CD4-positive, alpha-beta T cell treated with Interleukin-10 for 1 hour (primary cell): ENCODE measurements at regions not wholly inside any gene's neighbourhood (a gene's known extent, or its start where the extent isn't known, plus 50 kb on each side); places are given as distances from the start of the nearest gene placed in this dataset.
"Not testable (repeated sequence)": the region's sequence is repeated elsewhere in the genome, so short reads cannot be mapped to it uniquely, and the experiment has no call there.

Experiments used
- DNase-seq: peaks from one replicate; pipeline ENCODE4 v3.0.0-alpha.2; 2020

DNA sequence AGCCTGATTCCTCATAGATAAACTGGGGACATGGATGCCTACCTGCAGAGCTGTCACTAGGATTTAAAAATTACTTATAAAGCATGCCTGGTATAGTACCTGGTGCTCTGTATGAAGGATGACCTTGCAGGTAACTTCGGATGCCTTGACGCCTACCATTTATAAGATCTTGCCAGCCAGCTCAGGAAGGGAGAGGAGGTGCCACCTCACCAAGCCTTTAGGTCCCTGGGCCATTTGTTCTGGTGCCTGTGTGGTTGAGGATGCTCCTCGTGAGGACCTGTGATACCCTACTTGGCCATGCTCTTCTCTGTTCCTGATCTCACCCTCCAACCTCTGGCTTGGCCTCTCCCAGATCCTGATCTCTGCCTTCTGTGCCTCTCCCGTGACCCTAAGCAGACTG is 85.2 kb downstream of the FDX1 start:
- no peak for DNase-seq

DNA sequence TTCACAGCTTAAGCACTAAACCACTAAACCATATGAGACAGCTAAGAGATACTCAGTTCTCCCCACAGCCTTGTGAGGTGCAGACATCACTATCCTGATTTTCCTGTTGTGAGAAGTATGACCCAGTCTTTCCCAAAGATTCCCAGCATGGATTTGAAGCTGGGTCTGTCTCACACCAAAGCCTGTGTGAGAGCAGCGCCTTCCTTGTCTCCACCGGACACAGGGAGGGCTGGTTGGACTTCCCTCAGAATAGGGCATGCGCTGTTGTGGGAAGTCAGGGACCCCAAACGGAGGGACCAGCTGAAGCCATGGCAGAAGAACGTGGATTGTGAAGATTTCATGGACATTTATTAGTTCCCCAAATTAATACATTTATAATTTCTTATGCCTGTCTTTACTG is 87.6 kb downstream of the FDX1 start:
- not testable (repeated sequence) for DNase-seq

DNA sequence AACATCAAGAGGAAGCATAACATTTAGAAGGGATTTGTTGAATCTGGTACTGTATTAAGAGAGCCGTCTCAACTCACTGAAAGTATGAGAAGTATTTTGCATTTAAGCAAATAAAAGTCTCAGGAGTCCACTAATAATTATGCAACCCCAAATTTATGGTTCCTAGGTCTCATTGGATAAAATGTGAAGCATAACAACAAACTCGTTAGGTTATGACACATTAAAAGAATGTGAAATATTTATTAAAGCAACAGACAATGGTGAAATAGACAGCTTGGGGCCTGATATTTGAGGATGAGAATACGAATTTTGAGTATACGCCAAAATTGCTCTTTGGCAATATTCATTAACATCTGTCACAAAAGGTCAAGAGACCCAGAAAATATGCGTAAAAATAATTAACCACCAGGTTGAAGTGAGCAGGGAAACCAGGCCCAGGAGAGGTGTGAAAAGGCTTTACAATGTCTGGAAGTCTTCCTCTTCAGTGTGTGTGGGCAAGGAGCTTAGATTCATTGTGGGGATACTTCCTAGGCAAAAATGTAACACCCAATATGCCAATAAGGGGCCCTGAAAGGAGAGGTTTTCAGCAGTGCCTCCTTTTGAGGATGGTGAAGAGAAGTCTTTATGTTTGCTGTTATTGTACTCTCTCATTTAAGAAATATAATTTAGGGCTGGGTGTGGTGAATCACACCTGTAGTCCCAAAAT is 89.2 kb downstream of the FDX1 start:
- DNase-seq: no peak

DNA sequence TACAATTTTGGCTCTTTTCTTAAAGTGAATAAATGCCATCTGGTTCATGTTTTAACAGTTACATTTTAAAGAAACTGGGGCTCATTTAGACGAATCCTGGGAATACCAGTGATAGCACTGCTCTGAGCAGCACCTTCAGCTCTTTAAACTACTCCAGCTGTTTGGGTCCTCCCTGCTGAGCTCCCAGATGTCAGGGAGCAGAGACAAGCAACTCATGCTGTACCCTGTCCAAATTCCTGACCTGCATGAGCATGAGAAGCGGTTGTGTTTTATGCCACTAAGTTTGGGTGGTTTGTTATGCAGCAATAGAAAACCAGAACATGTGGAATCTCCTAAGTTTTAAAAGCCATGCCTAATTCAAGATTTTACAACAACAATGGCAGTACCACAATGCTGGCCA is 90.0 kb downstream of the FDX1 start:
- DNase-seq: no peak

DNA sequence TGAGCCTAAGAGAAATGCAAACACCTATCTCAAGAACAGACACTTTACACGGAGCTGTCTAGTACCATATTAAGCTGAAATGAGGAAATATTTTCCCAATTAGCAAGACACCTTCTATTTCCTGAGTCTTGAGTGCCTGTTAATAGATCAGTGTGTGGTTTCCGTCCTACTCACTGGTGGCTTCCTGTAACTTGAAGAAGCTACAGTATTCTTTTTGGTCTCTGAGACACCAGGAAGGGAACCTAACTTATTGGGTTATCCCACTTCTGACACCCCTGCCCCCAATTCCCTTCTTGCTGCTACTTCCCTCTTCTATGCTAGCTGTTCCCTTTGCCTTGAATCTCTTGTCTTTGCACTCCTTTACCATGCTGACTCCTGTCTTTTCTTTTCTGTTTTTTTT is 92.7 kb downstream of the FDX1 start:
- DNase-seq: peak; percentile 24

DNA sequence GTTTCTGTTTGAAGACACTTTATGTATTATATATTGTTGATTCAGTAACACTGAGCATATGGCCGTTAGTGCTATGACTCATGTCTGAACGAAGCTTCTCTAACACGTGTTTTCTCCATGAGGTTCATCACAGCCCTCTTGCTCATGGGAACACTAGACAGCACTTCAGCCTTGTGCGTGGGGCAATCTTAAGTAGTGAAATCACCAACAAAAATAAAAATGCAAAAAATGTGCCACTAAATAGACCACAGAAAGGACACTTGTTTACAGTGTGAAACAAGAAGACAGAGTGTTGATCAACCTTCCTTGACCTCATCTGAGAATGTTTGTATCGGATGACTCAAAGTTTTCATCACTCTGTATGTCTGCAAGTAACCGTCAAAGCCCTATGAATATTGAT is 94.5 kb downstream of the FDX1 start:
- no peak for DNase-seq

DNA sequence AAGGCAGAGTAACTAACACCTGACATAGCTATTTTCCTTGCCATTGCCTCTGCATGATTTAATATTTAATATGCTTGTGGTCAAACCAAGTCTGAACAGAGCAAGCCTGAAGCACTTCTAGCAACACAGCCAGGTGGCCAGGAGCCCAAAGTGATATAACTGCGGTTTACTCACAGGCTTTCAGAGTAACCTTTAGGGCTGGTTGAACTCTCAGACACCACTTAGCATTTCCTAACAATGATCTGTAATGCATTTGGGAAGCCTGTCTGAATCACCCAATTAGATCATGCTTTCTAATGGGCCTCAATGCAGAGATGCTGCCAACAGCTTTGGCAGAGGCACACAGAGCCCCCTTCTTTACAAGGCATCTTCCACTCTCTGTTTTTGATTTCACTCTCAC is 96.1 kb downstream of the FDX1 start:
- DNase-seq: no peak

DNA sequence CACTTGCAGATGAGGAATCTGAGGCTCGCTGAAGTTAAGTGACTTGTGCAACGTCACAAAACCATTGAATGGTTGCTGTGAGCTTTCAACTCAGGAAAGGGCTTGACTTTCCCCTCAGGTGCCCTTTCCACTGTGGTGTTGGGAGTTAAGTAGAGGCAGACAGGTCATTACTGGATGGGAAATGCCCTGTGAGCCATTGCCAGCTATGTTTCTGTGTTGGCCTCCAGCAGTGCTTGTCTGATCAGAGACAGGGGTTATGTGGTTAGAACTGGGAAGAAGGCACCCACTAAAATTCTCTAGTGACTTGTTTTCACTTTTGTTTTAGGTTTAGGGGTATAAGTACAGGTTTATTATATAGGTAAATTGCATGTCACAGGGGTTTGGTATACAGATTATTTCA is 96.6 kb downstream of the FDX1 start:
- DNase-seq: peak; percentile 28
